IPS-18c (cell line): ENCODE measurements at regions not wholly inside any gene's neighbourhood (a gene's known extent, or its start where the extent isn't known, plus 50 kb on each side); places are given as distances from the start of the nearest gene placed in this dataset.
"Not testable (repeated sequence)": the region's sequence is repeated elsewhere in the genome, so short reads cannot be mapped to it uniquely, and the experiment has no call there.

Experiments used
- H3K4me3 ChIP-seq: 2 replicates; pipeline ENCODE4 v1.7.0; 2013; ENCODE audit warnings: low read depth, mild to moderate bottlenecking, low read length, moderate library complexity; ENCODE audit not compliant: insufficient read depth
- H3K9me3 ChIP-seq: one replicate; pipeline ENCODE4 v1.6.1; 2013; ENCODE audit warnings: mild to moderate bottlenecking, low read length, moderate library complexity; ENCODE audit not compliant: control insufficient read depth, insufficient read depth

DNA sequence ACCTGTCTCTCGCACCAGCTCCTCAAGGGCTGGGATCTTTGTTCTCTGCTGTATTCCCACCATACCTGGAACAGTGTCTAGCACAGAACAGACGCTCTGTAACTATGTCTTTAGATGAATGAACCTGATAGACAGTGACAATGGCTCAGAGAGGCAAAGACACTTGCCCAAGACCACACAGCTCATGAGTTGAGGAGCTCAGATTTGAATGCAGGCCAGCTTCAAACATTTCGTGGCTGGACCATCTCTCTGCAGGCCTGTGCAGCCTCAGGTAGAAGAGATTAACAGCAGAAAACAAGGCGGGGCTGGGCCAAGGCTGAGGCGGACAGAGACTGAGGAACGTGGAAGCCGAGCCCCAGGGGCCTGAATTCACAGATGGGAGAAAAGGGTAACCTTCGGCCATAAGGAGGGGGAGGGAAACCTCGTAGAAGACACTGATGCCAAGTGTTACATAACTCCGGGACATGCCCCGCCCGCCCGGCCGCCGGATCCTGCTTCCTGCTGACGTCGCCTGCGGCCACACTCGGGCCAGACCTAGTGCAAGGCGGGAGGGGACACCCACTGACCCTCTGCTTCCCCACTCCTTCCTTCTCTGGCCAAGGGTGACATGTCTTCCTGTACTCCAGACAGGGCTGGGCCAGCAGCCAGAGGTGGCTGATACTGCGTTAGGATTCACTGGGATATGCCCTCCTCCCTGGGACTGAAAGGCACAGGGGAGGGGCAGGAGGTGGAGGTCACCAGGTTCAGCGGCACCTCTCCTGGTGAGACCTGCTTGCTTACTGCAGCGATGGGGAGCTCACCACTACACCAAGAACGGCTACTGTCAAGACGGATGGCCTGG, 86.8 kb downstream of the RFLNA start:
- no peaks in the 10 kb centered on the region for H3K9me3 ChIP-seq
- H3K4me3 ChIP-seq, result no peak overlapping the region

GRCh38 chr12:124380796-124381455, 86.0 kb downstream of the RFLNA start:
- H3K4me3 ChIP-seq, result no peak overlapping the region

GRCh38 chr12:124379938-124380754, 85.3 kb downstream of the RFLNA start:
- H3K4me3 ChIP-seq, result no peak overlapping the region
- H3K9me3 ChIP-seq, result no peaks in the 10 kb centered on the region

More at GRCh38 chr12:124380796-124381455, 86.0 kb downstream of the RFLNA start:
- no peaks in the 10 kb centered on the region for H3K9me3 ChIP-seq

DNA sequence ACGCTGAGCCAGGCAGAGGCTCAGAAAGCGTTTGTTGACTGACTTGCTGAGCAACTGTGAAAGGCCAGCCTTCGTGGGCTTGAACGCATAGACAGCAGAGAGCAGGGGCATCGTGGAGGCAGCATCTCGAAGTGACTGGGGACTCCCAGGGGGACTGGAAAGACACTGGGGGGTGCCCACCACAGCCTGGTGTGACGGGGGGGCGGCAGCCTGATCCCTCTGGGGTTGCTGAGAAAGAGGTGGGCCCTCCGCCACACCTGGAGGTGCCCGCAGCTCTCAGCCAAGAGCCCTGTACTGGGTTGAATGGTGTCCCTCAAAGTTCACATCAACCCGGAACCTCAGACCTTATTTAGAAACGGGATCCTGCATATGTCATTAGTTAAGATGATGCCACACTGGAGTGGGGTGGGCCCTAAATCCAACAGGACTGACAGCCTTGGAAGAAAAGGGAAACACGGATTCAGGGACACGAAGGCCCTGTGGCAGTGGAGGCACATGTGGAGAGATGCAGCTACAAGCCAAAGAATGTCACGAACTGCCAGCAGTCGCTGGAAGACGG, 84.6 kb downstream of the RFLNA start:
- Histone ChIP-seq H3K4me3 (no peak overlapping the region), H3K9me3 (no peaks in the 10 kb centered on the region)

- Histone ChIP-seq H3K4me3 (no peak overlapping the region), H3K9me3 (no peaks in the 10 kb centered on the region)
Measured at GRCh38 chr12:124378926-124379325, 84.0 kb downstream of the RFLNA start.

- no peaks in the 10 kb centered on the region for H3K9me3 ChIP-seq
Measured at GRCh38 chr12:124377981-124378509, 83.2 kb downstream of the RFLNA start.

DNA sequence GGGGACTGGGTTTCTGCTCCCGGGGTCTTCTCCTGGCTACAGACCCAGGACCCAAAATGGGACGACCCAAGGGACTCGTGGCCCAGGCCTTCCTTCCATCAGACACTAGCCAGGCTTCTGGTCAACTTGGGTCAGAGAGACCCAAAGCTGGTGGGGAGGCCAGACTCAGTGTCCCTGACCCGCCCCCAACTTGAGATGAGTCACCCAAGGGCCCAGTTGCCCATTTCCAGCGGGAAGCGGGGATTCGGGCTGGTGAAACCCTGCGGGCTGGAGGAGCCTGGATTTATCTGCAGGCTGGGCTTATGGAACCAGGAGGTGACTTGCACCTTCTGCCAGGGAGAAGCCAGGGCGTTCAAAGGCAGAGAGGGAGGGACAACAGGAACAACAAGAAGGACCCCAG, 81.5 kb downstream of the RFLNA start:
- H3K4me3 ChIP-seq, result no peak overlapping the region
- no peaks in the 10 kb centered on the region for H3K9me3 ChIP-seq

More at GRCh38 chr12:124377981-124378509, 83.2 kb downstream of the RFLNA start:
- no peak overlapping the region for H3K4me3 ChIP-seq

- Histone ChIP-seq H3K9me3 (no peaks in the 10 kb centered on the region), H3K4me3 (no peak overlapping the region)
Measured at GRCh38 chr12:124375789-124376175, 80.9 kb downstream of the RFLNA start.

DNA sequence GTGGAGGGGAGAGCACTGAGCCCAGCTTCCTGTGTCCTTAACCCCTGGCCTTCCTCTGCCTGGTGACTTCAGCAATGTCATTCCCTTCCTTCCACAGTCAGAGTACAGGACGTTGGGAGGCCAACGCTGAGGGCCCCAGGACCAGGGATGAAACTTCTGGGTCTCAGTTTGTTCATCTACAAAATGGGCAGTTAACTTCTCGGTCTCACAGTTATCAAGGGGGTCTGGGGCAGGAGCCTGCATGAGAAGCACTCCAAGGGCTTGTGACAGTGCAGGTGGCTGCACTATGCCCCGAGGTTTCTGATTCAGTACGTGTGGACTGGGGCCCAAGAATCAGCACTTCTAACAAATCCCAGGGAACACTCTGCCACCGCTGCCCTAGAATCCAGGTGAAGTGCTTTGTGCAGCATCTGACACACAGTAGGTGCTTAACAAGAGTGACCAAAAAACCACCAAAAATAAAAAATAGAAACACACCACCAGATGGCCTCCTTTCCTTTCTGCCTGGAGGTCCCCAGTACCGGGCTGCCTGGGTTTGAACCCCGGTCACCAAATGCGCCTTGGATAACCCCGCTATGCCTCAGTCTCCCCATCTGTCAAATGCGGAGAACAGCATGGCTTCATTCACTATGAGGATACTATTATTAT, 80.4 kb downstream of the RFLNA start:
- H3K4me3 ChIP-seq, result no peak overlapping the region

DNA sequence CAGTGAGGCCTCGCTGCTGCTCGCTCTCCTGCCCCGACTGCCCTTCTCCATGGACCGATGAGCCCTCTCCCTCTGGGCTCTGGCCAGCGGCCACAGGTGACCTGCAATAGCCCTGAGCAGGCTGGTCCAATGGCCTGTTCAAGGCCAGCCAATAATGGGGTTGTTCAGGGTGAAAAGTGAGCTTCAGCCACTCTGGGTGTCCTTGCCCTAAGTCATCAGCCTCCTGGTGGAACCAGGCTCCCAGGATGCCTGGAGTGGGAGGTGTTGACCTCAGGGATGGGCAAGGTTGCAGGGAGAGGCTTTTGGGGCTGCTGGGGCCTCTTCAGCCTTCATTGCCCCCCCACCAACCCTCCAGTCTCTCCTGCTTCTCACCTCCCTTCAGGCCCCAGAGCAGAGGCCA, 79.7 kb downstream of the RFLNA start:
- H3K9me3 ChIP-seq, result no peaks in the 10 kb centered on the region
- no peak overlapping the region for H3K4me3 ChIP-seq

More for the DNA sequence above, 80.4 kb downstream of the RFLNA start:
- no peaks in the 10 kb centered on the region for H3K9me3 ChIP-seq

GRCh38 chr12:124374147-124374546, 79.3 kb downstream of the RFLNA start:
- Histone ChIP-seq H3K9me3 (no peaks in the 10 kb centered on the region), H3K4me3 (no peak overlapping the region)

GRCh38 chr12:124373701-124374100, 78.8 kb downstream of the RFLNA start:
- not testable (repeated sequence) for H3K4me3 ChIP-seq

DNA sequence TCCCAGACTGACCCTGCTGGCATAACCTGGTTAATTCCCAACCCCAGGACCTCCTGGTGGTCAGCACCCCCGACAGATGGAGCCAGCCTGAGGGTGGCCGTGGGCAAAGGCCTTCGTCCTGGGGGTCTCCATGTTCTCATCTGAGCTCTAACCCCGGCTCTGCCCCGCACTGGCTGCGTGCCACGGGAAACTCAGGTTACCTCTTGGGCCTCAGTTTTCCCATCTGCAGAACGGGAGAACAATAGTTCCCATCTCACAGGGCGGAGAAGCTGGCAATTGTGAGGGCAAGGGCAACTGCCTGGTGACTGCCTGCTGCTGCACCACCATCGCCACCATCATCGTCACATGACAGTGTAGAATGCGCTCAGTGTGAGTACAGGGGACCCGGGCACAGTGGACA, 77.9 kb downstream of the RFLNA start:
- no peaks in the 10 kb centered on the region for H3K9me3 ChIP-seq
- H3K4me3 ChIP-seq, result no peak overlapping the region

More at GRCh38 chr12:124373701-124374100, 78.8 kb downstream of the RFLNA start:
- not testable (repeated sequence) for H3K9me3 ChIP-seq

GRCh38 chr12:124371970-124372555, 77.2 kb downstream of the RFLNA start:
- Histone ChIP-seq H3K4me3 (no peak overlapping the region), H3K9me3 (no peaks in the 10 kb centered on the region)

GRCh38 chr12:124371366-124371765, 76.5 kb downstream of the RFLNA start:
- Histone ChIP-seq H3K4me3 (no peak overlapping the region), H3K9me3 (no peaks in the 10 kb centered on the region)

DNA sequence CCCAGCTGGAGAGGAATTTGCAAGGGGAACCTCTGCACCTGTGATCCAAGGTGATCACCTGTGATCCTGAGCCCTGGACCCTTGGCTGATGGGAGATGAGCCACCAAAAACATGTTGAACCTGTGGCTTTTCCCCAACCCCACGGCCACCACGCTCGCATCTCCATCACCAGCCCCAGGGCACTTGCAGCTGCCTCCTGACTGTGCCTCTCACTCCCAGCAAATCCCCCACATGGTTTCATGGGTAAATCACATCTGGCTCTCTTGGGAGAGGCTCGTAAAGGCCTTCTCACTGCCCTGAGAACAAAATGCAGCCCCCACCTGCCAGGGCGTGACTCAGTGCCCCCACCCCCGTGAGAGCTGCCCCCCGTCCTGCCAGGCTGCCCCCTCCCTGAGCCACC, 76.0 kb downstream of the RFLNA start:
- Histone ChIP-seq H3K9me3 (no peaks in the 10 kb centered on the region), H3K4me3 (no peak overlapping the region)
